ENCODE measurements at regions not wholly inside any gene's neighbourhood (a gene's known extent, or its start where the extent isn't known, plus 50 kb on each side); places are given as distances from the start of the nearest gene placed in this dataset.

- no peak for TF ChIP-seq CTCF (IDR thresholded peaks at IDR 0.05; ENCODE audit: poor library complexity, severe bottlenecking)
- no peak for TF ChIP-seq TAF1 (IDR thresholded peaks at IDR 0.05; ENCODE audit: low read depth)
- no peak for TF ChIP-seq SMC3 (conservative IDR thresholded peaks at IDR 0.05; ENCODE audit: poor library complexity)
- TF ChIP-seq RAD21 (conservative IDR thresholded peaks at IDR 0.05) = no peak
- TF ChIP-seq POLR2AphosphoS5 (IDR thresholded peaks at IDR 0.05) = no peak
- TF ChIP-seq REST (IDR thresholded peaks at IDR 0.05; ENCODE audit: borderline replicate concordance) = no peak
- no peak for TF ChIP-seq EP300 (conservative IDR thresholded peaks at IDR 0.05; ENCODE audit: poor library complexity, severe bottlenecking)
- no peak for TF ChIP-seq EZH2 (IDR thresholded peaks at IDR 0.05; ENCODE audit: borderline replicate concordance, insufficient read depth, low read length, poor library complexity, severe bottlenecking)
Measured at GRCh38 chrX:69226459-69227158, 61.4 kb upstream of the PJA1 start.
